ENCODE measurements at regions not wholly inside any gene's neighbourhood (a gene's known extent, or its start where the extent isn't known, plus 50 kb on each side); places are given as distances from the start of the nearest gene placed in this dataset.

DNA sequence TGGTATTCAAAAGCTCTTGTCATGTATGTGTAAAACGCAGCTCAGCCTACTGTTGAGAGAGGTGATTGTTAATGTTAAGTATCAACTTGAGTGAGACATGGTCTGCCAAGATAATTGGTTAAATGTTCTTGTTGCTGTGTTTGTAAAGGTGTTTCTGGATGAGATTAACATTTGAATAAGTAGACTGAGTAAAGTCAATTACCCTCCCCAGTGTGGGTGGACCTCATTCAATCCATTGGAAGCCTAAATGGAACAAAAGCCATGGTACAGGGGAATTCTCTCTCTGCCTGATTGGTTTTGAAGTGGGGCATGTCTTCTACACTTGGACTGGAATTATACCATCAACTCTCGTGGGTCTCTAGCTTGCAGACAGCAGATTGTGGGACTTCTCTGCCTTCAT, 63.8 kb upstream of the RERGL start:
- TF ChIP-seq, protein P1, sequence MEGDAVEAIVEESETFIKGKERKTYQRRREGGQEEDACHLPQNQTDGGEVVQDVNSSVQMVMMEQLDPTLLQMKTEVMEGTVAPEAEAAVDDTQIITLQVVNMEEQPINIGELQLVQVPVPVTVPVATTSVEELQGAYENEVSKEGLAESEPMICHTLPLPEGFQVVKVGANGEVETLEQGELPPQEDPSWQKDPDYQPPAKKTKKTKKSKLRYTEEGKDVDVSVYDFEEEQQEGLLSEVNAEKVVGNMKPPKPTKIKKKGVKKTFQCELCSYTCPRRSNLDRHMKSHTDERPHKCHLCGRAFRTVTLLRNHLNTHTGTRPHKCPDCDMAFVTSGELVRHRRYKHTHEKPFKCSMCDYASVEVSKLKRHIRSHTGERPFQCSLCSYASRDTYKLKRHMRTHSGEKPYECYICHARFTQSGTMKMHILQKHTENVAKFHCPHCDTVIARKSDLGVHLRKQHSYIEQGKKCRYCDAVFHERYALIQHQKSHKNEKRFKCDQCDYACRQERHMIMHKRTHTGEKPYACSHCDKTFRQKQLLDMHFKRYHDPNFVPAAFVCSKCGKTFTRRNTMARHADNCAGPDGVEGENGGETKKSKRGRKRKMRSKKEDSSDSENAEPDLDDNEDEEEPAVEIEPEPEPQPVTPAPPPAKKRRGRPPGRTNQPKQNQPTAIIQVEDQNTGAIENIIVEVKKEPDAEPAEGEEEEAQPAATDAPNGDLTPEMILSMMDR (IDR thresholded peaks at IDR 0.05), result no peak
- no peak for TF ChIP-seq POLR2A (IDR thresholded peaks at IDR 0.05)

Measured in prostate gland (tissue), 2 donors.